Adrenal gland (tissue), 9 donors: ENCODE measurements at regions not wholly inside any gene's neighbourhood (a gene's known extent, or its start where the extent isn't known, plus 50 kb on each side); places are given as distances from the start of the nearest gene placed in this dataset.

Experiments used
- DNase-seq, 7 donors: peaks; one replicate each; pipeline ENCODE4 v3.0.0-alpha.2; 2019 to 2020
- H3K27ac ChIP-seq, 5 donors: fragments of 200-600 bp; sonication (generic) in 4 of 5; 1 replicate in 3 of 5; 2 replicates in 2 of 5; pipeline versions ENCODE4 v1.5.1 to v1.8.0; 2016 to 2020; ENCODE audit warnings: mild to moderate bottlenecking in 1 of 5
- H3K27me3 ChIP-seq: fragments of 200-600 bp; 2 replicates; pipeline ENCODE4 v1.8.0; 2021
- H3K36me3 ChIP-seq, 2 donors: fragments of 200-600 bp; replicated peaks in 1 of 2; 1 replicate in 1 of 2; 2 replicates in 1 of 2; pipeline versions ENCODE4 v1.5.1 to v1.8.0; 2018 to 2022
- H3K4me1 ChIP-seq, 2 donors: fragments of 200-600 bp; replicated peaks in 1 of 2; 1 replicate in 1 of 2; 2 replicates in 1 of 2; pipeline versions ENCODE4 v1.5.1 to v1.8.0; 2018 to 2021
- H3K4me3 ChIP-seq, 4 donors: fragments of 200-600 bp; sonication (generic) in 3 of 4; one replicate each; pipeline ENCODE4 v1.5.1; 2016 to 2018
- H3K9me3 ChIP-seq, 3 donors: fragments of 200-600 bp; sonication (generic) in 1 of 3; replicated peaks in 1 of 3; 1 replicate in 2 of 3; 2 replicates in 1 of 3; pipeline versions ENCODE4 v1.5.1 to v1.8.0; 2016 to 2021
- CTCF ChIP-seq, 6 experiments: fragments of 450-650 bp in 4 of 6; fragments of 200-600 bp in 2 of 6; sonication (generic) in 1 of 6; IDR thresholded peaks; 1 replicate in 5 of 6; 2 replicates in 1 of 6; pipeline versions ENCODE4 v1.5.1 to v1.8.0; 2016 to 2021; ENCODE audit warnings: antibody characterized with exemption in 6 of 6, mild to moderate bottlenecking in 2 of 6, moderate library complexity in 1 of 6
- POLR2A ChIP-seq, 2 donors: fragments of 450-650 bp; IDR thresholded peaks; one replicate each; pipeline ENCODE4 v1.6.1; 2017; ENCODE audit warnings: antibody characterized with exemption in 2 of 2, mild to moderate bottlenecking in 2 of 2, moderate library complexity in 1 of 2
- WGBS, 4 donors: extraction: QIAGEN DNeasy Blood & Tissue Kit in 2 of 4; methylation state at CpG; one replicate each; pipeline versions ENCODE4 v1.1.5 to v1.1.7; 2013 to 2017; 5-methylcytosine and 5-hydroxymethylcytosine counted together
- intact Hi-C, 2 donors: fragments of 100-400 bp; cut with DNase I; formaldehyde crosslinking; loops; one replicate each; pipeline versions ENCODE4 v1.14.1 to v1.15.0; 2022 to 2023
- donor health status: healthy with polysubstance abuse.
- donor health status: Bipolar disorder and iron deficiency.
- donor health status: DM: yes; HTN: yes; CAD: no.
- donor health status: DM: no; HTN: no; CAD: no.
- donor health status: DM: no; HTN: no; CAD: no.

- 13 to 54% (median 45%) methylated on average over 1 of the region's 1 CpG for WGBS, 4 donors
- H3K36me3 ChIP-seq, result no peaks in the 10 kb centered on the region
- intact Hi-C loops, result no loop called here
- no peak for TF ChIP-seq POLR2A (IDR thresholded peaks at IDR 0.05)
- TF ChIP-seq CTCF (IDR thresholded peaks at IDR 0.05), result no peak
- no peak overlapping the region for H3K27ac ChIP-seq
- no peak for DNase-seq
- no peaks in the 10 kb centered on the region for H3K4me1 ChIP-seq
- H3K4me3 ChIP-seq, result no peak overlapping the region
- no peaks in the 10 kb centered on the region for H3K27me3 ChIP-seq
- H3K9me3 ChIP-seq, result no peaks in the 10 kb centered on the region
Observed at GRCh38 chr22:34427841-34428240, 507.6 kb upstream of the LARGE1 start.

DNA sequence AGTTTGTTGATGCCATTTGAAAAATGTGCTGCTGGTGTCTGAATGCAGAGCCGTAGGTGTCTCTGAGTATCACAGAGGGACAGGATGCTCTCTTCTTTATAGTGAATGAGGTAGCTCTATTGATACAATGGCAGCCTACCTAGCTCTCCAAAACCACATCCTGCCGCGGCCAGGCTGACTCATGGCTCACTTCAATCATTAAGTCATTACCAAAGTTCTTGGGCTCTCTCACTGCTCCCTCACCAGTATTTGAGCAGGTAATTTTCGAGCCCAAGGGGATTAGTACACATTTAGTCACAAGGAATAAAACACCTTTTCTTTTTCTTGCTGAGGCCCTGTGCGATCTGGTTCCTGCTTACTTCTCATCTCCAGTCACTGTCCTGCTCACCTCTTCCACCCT lies 509.0 kb upstream of the LARGE1 start:
- intact Hi-C loops, result no loop called here

GRCh38 chr22:34430386-34430785 lies 510.1 kb upstream of the LARGE1 start:
- DNase-seq, result no peak
- no peak for TF ChIP-seq CTCF (IDR thresholded peaks at IDR 0.05)
- TF ChIP-seq POLR2A (IDR thresholded peaks at IDR 0.05), result no peak
- WGBS, 4 donors, result 56 to 77% (median 62%) methylated on average over 2 of the region's 2 CpGs

More for the DNA sequence above, 509.0 kb upstream of the LARGE1 start:
- no peak for TF ChIP-seq POLR2A (IDR thresholded peaks at IDR 0.05)
- TF ChIP-seq CTCF (IDR thresholded peaks at IDR 0.05), result no peak
- 68 to 83% (median 80%) methylated on average over 5 of the region's 5 CpGs for WGBS, 4 donors
- H3K4me3 ChIP-seq, result no peak overlapping the region
- no peaks in the 10 kb centered on the region for H3K4me1 ChIP-seq
- H3K27me3 ChIP-seq, result no peaks in the 10 kb centered on the region
- no peaks in the 10 kb centered on the region for H3K36me3 ChIP-seq
- H3K27ac ChIP-seq, result no peak overlapping the region
- DNase-seq, result no peak
- no peaks in the 10 kb centered on the region for H3K9me3 ChIP-seq

GRCh38 chr22:34434371-34434770 lies 514.1 kb upstream of the LARGE1 start:
- no peak overlapping the region for H3K27ac ChIP-seq
- TF ChIP-seq CTCF (IDR thresholded peaks at IDR 0.05) (no peak), POLR2A (IDR thresholded peaks at IDR 0.05) (no peak)
- H3K4me3 ChIP-seq, result no peak overlapping the region
- no peak for DNase-seq
- intact Hi-C loops, result no loop called here
- H3K36me3 ChIP-seq, result no peaks in the 10 kb centered on the region
- H3K27me3 ChIP-seq, result no peaks in the 10 kb centered on the region
- H3K9me3 ChIP-seq, result no peaks in the 10 kb centered on the region
- H3K4me1 ChIP-seq, result no peaks in the 10 kb centered on the region

More at GRCh38 chr22:34430386-34430785, 510.1 kb upstream of the LARGE1 start:
- H3K4me3 ChIP-seq, result no peak overlapping the region
- no peak overlapping the region for H3K27ac ChIP-seq
- H3K27me3 ChIP-seq, result no peaks in the 10 kb centered on the region
- intact Hi-C loops, result no loop called here
- no peaks in the 10 kb centered on the region for H3K36me3 ChIP-seq
- H3K4me1 ChIP-seq, result no peaks in the 10 kb centered on the region
- H3K9me3 ChIP-seq, result no peaks in the 10 kb centered on the region
